ENCODE measurements at regions not wholly inside any gene's neighbourhood (a gene's known extent, or its start where the extent isn't known, plus 50 kb on each side); places are given as distances from the start of the nearest gene placed in this dataset.

- DNase-seq (ENCODE audit: low spot score) = no peak
Measured at GRCh38 chr5:30050056-30050815, 1143.2 kb upstream of the CDH6 start.

- no peak for DNase-seq (ENCODE audit: low spot score)
Measured at GRCh38 chr5:30042677-30043076, 1150.8 kb upstream of the CDH6 start.

DNA sequence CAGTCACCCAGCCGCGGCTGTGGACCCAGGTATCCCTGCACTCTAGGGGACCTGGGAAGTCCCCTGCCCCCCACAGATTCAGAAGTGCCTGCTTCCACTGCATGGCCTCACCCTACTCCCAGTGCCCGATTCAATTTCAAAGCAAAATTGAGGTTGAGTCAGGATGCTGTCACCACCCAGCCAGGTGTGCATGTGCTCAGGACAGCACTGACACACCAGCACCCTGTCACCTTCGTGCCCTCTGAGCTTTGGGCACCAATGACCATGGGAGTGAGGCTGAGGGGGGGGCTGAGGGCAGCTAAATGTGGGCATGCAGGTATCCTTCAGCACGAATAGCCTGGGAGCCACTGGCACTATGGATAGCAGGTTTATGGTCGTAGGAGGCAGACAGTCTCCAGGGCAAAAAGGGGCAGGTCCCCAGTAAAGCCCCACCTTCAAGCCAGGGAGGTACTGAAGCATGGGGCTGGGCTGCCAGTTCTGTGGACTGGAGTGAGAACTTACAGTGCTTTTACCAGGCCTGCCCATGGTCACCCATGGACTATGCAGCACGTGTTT lies 1151.6 kb upstream of the CDH6 start:
- no peak for DNase-seq (ENCODE audit: low spot score)

DNA sequence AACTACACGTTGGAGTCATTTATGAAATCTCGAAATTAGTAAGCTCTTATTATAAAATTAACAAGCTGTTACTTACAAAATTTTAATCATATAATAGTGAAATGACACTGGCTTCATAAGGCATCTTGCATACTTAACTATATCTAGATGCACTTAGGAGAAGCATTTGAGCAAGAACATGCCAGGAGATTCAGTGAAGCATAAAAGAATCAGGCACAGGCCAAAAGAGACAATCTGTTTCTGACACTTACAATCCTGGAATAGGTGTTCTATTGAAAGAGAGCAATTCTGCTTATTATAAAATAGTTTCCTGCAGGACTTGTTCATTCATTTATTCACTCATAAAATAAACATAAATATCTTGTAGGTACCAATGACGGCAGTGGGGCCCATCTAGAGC lies 1152.2 kb upstream of the CDH6 start:
- peak; percentile 69 for DNase-seq (ENCODE audit: low spot score)

- peak; percentile 64 for DNase-seq (ENCODE audit: low spot score)
Measured at GRCh38 chr5:30040488-30041118, 1152.9 kb upstream of the CDH6 start.

GRCh38 chr5:30039379-30039778 lies 1154.1 kb upstream of the CDH6 start:
- no peak for DNase-seq (ENCODE audit: low spot score)

DNA sequence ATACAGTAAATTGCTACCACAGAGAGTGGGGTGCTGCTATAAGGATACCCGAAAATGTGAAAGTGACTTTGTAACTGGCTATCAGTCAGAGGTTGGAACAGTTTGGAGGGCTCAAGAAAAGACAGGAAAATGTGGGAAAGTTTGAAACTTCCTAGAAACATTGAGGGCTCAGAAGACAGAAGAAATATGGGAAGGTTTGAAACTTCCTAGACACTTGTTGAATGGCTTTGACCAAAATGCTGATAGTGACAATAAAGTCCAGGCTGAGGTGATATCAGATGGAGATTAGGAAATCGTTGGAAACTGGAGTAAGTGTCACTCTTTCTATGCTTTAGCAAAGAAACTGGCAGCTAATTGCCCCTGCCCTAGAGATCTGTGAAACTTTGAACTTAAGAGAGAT lies 1158.6 kb upstream of the CDH6 start:
- DNase-seq (ENCODE audit: low spot score) = no peak

GRCh38 chr5:30030101-30030500 lies 1163.4 kb upstream of the CDH6 start:
- DNase-seq (ENCODE audit: low spot score) = no peak

- DNase-seq (ENCODE audit: low spot score) = no peak
Measured at GRCh38 chr5:30001826-30002225, 1191.7 kb upstream of the CDH6 start.

- no peak for DNase-seq (ENCODE audit: low spot score)
Measured at GRCh38 chr5:30000231-30000630, 1193.3 kb upstream of the CDH6 start.

- no peak for DNase-seq (ENCODE audit: low spot score)
Measured at GRCh38 chr5:29995154-29995553, 1198.3 kb upstream of the CDH6 start.

DNA sequence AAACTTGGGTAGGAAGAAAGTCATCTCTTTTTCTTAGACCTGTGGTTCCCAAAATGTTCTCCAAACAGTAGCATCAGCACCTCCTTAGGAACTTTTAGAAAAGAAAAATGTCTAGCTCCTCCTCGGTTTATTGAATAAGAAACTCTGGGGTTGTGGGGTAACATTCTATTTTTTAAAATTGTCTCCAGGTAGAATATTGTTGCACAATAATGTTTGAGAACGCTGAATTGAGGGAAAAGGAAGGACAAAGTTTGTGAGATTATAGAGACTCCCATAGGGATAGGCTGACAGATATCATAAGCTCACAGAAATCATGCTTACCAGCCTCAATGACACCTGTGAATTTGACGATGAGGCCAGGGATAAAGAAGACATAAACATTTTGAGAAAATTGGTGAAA lies 1199.0 kb upstream of the CDH6 start:
- no peak for DNase-seq (ENCODE audit: low spot score)

DNA sequence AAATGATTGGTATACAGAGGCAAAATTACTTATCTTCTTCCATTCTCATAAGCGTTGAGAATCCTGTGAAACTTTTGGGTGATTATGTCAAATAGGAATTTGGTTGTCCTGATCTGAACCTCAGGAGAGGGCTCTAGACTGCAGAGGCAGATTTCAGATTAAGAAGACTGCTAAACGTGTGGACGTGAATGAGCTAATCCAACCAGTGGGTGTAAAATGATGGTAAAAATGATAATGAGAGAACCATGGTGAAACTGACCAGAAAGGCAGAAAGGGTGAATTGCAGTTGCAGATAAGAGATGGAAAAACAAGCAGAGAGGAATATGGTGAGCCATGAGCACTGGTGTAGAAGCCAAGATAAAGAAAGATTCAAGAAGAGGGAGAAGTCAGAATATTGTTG lies 1200.2 kb upstream of the CDH6 start:
- DNase-seq (ENCODE audit: low spot score) = no peak

- DNase-seq (ENCODE audit: low spot score) = no peak
Measured at GRCh38 chr5:29992248-29992647, 1201.2 kb upstream of the CDH6 start.

DNA sequence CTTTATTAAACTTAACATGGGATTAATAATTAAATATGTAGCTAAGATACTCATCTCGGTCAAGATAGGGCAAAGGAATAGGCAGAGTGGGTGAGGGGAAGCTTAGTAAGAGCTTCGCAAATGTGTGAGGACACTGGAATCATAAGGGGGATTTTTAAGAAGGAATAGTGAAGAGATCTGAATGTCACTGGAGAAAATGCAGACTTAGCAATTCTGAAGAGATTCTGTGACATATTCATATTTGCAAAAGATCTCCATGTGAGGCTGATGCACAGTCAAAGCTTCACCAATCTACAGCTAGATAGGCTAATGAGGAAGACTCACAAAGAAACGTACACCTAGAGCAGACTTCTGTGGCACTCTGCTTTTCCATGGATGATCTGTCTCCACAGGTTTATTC lies 1202.8 kb upstream of the CDH6 start:
- DNase-seq (ENCODE audit: low spot score) = no peak

GRCh38 chr5:29984156-29984540 lies 1209.3 kb upstream of the CDH6 start:
- no peak for DNase-seq (ENCODE audit: low spot score)

- no peak for DNase-seq (ENCODE audit: low spot score)
Measured at GRCh38 chr5:29983528-29984155, 1209.8 kb upstream of the CDH6 start.

- no peak for DNase-seq (ENCODE audit: low spot score)
Measured at GRCh38 chr5:29982457-29982856, 1211.0 kb upstream of the CDH6 start.

DNA sequence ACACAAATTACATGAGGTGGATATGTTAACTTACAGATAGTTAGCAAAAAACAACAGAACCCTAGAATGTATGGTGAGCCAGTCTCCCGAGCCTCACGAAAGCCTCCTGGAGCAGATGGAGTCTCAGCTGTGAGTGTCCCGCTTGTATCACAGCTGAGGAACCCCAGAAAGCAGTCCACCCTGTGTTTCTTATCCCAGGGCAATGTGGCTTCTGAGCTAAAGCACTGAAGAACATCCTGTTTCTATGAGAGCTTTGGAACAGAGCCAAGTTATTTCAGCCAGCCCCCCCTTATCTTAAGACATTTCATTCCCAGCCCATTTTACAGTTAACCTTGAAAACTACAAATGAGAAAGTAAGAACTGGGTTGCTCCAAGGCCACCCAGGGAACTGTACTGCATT lies 1220.9 kb upstream of the CDH6 start:
- no peak for DNase-seq (ENCODE audit: low spot score)

DNA sequence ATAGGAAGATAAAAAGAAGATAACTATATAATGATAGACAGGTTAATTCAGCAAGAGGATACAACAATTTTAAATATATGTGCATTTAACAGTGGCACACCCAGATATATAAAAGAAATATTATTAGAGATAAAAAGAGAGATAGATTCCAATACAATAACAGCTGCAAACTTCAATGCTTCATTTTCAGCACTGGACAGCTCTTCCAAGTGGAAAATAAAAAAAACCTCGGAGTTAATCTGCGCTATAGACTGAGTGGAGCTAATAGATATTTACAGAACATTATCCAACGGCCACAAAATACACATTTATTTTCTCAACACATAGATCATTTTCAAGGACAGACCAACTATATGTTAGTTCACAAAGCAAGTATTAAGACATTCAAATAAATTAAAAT lies 1229.5 kb upstream of the CDH6 start:
- DNase-seq (ENCODE audit: low spot score) = no peak

GRCh38 chr5:29960323-29960722 lies 1233.2 kb upstream of the CDH6 start:
- no peak for DNase-seq (ENCODE audit: low spot score)

DNA sequence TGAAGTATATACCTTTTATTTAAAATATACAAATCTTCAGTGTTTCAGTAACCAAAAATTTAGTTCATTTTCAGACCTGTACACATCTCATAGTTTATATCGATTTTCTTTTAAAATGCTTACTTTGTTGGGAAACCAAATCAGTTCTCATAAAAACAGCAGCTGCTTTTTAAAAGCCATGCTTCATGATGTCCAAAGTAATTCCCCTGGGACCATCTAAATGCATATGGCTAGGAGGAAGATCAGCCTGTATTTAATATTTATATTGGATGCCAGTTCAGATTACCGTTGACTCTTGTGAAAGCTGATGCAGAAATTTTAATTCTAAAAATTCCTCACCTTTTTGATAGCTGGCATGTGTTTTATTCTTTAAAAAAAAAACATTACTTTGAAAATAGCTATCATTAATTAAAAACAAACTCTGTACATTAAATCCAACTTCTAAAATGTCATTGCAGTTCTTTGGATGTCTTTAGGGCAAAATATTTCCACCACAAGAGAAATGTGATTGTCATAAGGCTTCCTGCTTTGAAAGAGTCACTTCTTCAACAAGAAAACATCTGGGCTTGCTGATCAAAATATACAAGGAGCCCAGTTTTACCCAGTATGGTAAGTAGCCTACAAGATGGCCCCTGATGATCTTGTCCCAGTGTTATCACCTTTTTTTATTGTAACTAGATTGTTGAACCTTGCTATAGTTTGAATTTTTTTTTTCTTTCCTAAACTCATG lies 1242.9 kb upstream of the CDH6 start:
- DNase-seq (ENCODE audit: low spot score) = no peak

Data from cerebellar cortex (tissue), 1 donor.